ENCODE measurements at regions not wholly inside any gene's neighbourhood (a gene's known extent, or its start where the extent isn't known, plus 50 kb on each side); places are given as distances from the start of the nearest gene placed in this dataset.
"Not testable (repeated sequence)": the region's sequence is repeated elsewhere in the genome, so short reads cannot be mapped to it uniquely, and the experiment has no call there.

- DNase-seq (ENCODE audit: low read depth in 2 of 2), result not testable (repeated sequence)
Observed at GRCh38 chr16:72729552-72729951, 318.4 kb downstream of the ZFHX3 start.

GRCh38 chr16:72728516-72728915, 319.4 kb downstream of the ZFHX3 start:
- no peak for DNase-seq (ENCODE audit: low read depth in 2 of 2)

- DNase-seq (ENCODE audit: low read depth in 2 of 2), result no peak
Observed at GRCh38 chr16:72727565-72727964, 320.4 kb downstream of the ZFHX3 start.

- DNase-seq (ENCODE audit: low read depth in 2 of 2), result no peak
Observed at GRCh38 chr16:72725643-72726042, 322.3 kb downstream of the ZFHX3 start.

- no peak for DNase-seq (ENCODE audit: low read depth in 2 of 2)
Observed at GRCh38 chr16:72723781-72724180, 324.1 kb downstream of the ZFHX3 start.

GRCh38 chr16:72722552-72722951, 325.4 kb downstream of the ZFHX3 start:
- DNase-seq (ENCODE audit: low read depth in 2 of 2), result no peak

- DNase-seq (ENCODE audit: low read depth in 2 of 2), result no peak
Observed at GRCh38 chr16:72721981-72722380, 325.9 kb downstream of the ZFHX3 start.

GRCh38 chr16:72715267-72715666, 332.7 kb downstream of the ZFHX3 start:
- no peak for DNase-seq (ENCODE audit: low read depth in 2 of 2)

- DNase-seq (ENCODE audit: low read depth in 2 of 2), result no peak
Observed at GRCh38 chr16:72711823-72712222, 336.1 kb downstream of the ZFHX3 start.

- no peak for DNase-seq (ENCODE audit: low read depth in 2 of 2)
Observed at GRCh38 chr16:72705801-72706200, 342.1 kb downstream of the ZFHX3 start.

GRCh38 chr16:72704746-72705372, 343.1 kb downstream of the ZFHX3 start:
- DNase-seq (ENCODE audit: low read depth in 2 of 2), result no peak

GRCh38 chr16:72689851-72690250, 358.1 kb downstream of the ZFHX3 start:
- DNase-seq (ENCODE audit: low read depth in 2 of 2), result no peak

- no peak for DNase-seq (ENCODE audit: low read depth in 2 of 2)
Observed at GRCh38 chr16:72680732-72681131, 367.2 kb downstream of the ZFHX3 start.

GRCh38 chr16:72679856-72680255, 368.1 kb downstream of the ZFHX3 start:
- DNase-seq (ENCODE audit: low read depth in 2 of 2), result no peak

- no peak for DNase-seq (ENCODE audit: low read depth in 2 of 2)
Observed at GRCh38 chr16:72677662-72678447, 370.1 kb downstream of the ZFHX3 start.

GRCh38 chr16:72673118-72673517, 374.8 kb downstream of the ZFHX3 start:
- DNase-seq (ENCODE audit: low read depth in 2 of 2), result no peak

- DNase-seq (ENCODE audit: low read depth in 2 of 2), result no peak
Observed at GRCh38 chr16:72666267-72666666, 381.7 kb downstream of the ZFHX3 start.

GRCh38 chr16:72665701-72666100, 382.2 kb downstream of the ZFHX3 start:
- DNase-seq (ENCODE audit: low read depth in 2 of 2), result no peak

- DNase-seq (ENCODE audit: low read depth in 2 of 2), result peak; percentile 87 to 92
Observed at GRCh38 chr16:72664509-72665408, 383.2 kb downstream of the ZFHX3 start.

- DNase-seq (ENCODE audit: low read depth in 2 of 2), result no peak
Observed at GRCh38 chr16:72664056-72664508, 383.8 kb downstream of the ZFHX3 start.

GRCh38 chr16:72658888-72659717, 388.8 kb downstream of the ZFHX3 start:
- DNase-seq (ENCODE audit: low read depth in 2 of 2), result no peak
